HEK293T (cell line): ENCODE measurements at regions not wholly inside any gene's neighbourhood (a gene's known extent, or its start where the extent isn't known, plus 50 kb on each side); places are given as distances from the start of the nearest gene placed in this dataset.

ENCODE experiments used
- ELF4 ChIP-seq: fragments of 450-650 bp; IDR thresholded peaks from 2 replicates; pipeline ENCODE4 v1.6.1; 2017; ENCODE audit warnings: antibody characterized with exemption
- SUZ12 ChIP-seq: fragments of 450-650 bp; IDR thresholded peaks from 2 replicates; pipeline ENCODE4 v1.6.1; 2016; ENCODE audit warnings: mild to moderate bottlenecking

DNA sequence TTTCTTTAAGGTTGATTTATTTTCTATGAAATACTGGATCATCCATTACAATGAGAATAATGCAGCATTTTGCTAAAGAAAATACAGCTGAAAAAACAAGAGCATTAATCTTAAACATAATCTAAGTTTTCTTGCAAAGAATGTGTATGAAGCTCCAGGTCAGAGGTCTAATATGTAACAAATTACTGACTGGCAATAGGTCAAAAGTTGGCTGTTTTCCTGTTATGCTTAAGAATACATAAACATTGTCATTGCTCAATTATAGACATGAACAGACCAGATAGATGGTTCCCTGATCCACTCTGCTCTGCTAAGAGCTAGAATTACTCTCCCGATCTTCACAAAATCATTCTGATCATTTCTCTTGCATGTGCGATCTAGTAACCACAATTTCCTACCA is 718.6 kb downstream of the PDHA2 start:
- TF ChIP-seq ELF4 = no peak
- no peak for TF ChIP-seq SUZ12
